DMS153 treated with DMSO at 0.1 percent for 48 hours (cell line): ENCODE measurements at regions not wholly inside any gene's neighbourhood (a gene's known extent, or its start where the extent isn't known, plus 50 kb on each side); places are given as distances from the start of the nearest gene placed in this dataset.
"Not testable (repeated sequence)": the region's sequence is repeated elsewhere in the genome, so short reads cannot be mapped to it uniquely, and the experiment has no call there.

Source experiments
- DNase-seq: peaks from one replicate; lab custom pipeline; 2025; ENCODE audit not compliant: unreplicated experiment; lab: John Stamatoyannopoulos, UW

GRCh38 chr9:104323967-104324694 is 179.9 kb upstream of the OR13F1 start:
- DNase-seq, result not testable (repeated sequence)

- no peak for DNase-seq
Observed at GRCh38 chr9:104326912-104327311, 177.2 kb upstream of the OR13F1 start.

GRCh38 chr9:104329245-104329644 is 174.8 kb upstream of the OR13F1 start:
- no peak for DNase-seq

- DNase-seq, result no peak
Observed at GRCh38 chr9:104330841-104331240, 173.2 kb upstream of the OR13F1 start.

- no peak for DNase-seq
Observed at GRCh38 chr9:104334549-104334948, 169.5 kb upstream of the OR13F1 start.

- no peak for DNase-seq
Observed at GRCh38 chr9:104339692-104340091, 164.4 kb upstream of the OR13F1 start.

- no peak for DNase-seq
Observed at GRCh38 chr9:104342552-104342951, 161.5 kb upstream of the OR13F1 start.

GRCh38 chr9:104345061-104345460 is 159.0 kb upstream of the OR13F1 start:
- DNase-seq, result no peak

GRCh38 chr9:104350541-104350940 is 153.5 kb upstream of the OR13F1 start:
- DNase-seq, result no peak

- DNase-seq, result no peak
Observed at GRCh38 chr9:104351726-104352125, 152.3 kb upstream of the OR13F1 start.

GRCh38 chr9:104361207-104361606 is 142.9 kb upstream of the OR13F1 start:
- no peak for DNase-seq

- no peak for DNase-seq
Observed at GRCh38 chr9:104362912-104363472, 141.1 kb upstream of the OR13F1 start.

- DNase-seq, result no peak
Observed at GRCh38 chr9:104367507-104367906, 136.6 kb upstream of the OR13F1 start.

- not testable (repeated sequence) for DNase-seq
Observed at GRCh38 chr9:104368318-104368717, 135.7 kb upstream of the OR13F1 start.

- DNase-seq, result no peak
Observed at GRCh38 chr9:104374711-104375110, 129.4 kb upstream of the OR13F1 start.

GRCh38 chr9:104386013-104386412 is 118.0 kb upstream of the OR13F1 start:
- DNase-seq, result peak; percentile 35

GRCh38 chr9:104386425-104387069 is 117.5 kb upstream of the OR13F1 start:
- DNase-seq, result peak; percentile 79

- DNase-seq, result no peak
Observed at GRCh38 chr9:104388071-104388470, 116.0 kb upstream of the OR13F1 start.

- DNase-seq, result no peak
Observed at GRCh38 chr9:104389341-104389740, 114.7 kb upstream of the OR13F1 start.

GRCh38 chr9:104394901-104395300 is 109.2 kb upstream of the OR13F1 start:
- DNase-seq, result not testable (repeated sequence)

GRCh38 chr9:104412238-104412637 is 91.8 kb upstream of the OR13F1 start:
- DNase-seq, result no peak

- DNase-seq, result no peak
Observed at GRCh38 chr9:104416470-104416869, 87.6 kb upstream of the OR13F1 start.
